GM12864 (cell line): ENCODE measurements at regions not wholly inside any gene's neighbourhood (a gene's known extent, or its start where the extent isn't known, plus 50 kb on each side); places are given as distances from the start of the nearest gene placed in this dataset.

Experiments used
- DNase-seq: peaks from one replicate; pipeline ENCODE4 v3.0.0-alpha.2; 2011; ENCODE audit warnings: low read depth
- H3K4me3 ChIP-seq: 2 replicates; pipeline ENCODE4 v1.5.1; 2011; ENCODE audit warnings: mild to moderate bottlenecking, low read depth, low read length, control low read depth
- TF ChIP-seq, protein P1 (sequence below): IDR thresholded peaks from 2 replicates; pipeline ENCODE4 v1.5.1; 2011; ENCODE audit warnings: low read depth, mild to moderate bottlenecking, moderate library complexity, low read length, control low read depth, inconsistent platforms; ENCODE audit errors: missing control alignments

- no peak overlapping the region for H3K4me3 ChIP-seq
- no peak for DNase-seq
- TF ChIP-seq, protein P1, sequence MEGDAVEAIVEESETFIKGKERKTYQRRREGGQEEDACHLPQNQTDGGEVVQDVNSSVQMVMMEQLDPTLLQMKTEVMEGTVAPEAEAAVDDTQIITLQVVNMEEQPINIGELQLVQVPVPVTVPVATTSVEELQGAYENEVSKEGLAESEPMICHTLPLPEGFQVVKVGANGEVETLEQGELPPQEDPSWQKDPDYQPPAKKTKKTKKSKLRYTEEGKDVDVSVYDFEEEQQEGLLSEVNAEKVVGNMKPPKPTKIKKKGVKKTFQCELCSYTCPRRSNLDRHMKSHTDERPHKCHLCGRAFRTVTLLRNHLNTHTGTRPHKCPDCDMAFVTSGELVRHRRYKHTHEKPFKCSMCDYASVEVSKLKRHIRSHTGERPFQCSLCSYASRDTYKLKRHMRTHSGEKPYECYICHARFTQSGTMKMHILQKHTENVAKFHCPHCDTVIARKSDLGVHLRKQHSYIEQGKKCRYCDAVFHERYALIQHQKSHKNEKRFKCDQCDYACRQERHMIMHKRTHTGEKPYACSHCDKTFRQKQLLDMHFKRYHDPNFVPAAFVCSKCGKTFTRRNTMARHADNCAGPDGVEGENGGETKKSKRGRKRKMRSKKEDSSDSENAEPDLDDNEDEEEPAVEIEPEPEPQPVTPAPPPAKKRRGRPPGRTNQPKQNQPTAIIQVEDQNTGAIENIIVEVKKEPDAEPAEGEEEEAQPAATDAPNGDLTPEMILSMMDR: no peak
Observed at GRCh38 chrX:10052906-10053625, 85.9 kb downstream of the CLDN34 start.

- TF ChIP-seq, protein P1: no peak
- DNase-seq: no peak
- H3K4me3 ChIP-seq: no peak overlapping the region
Observed at GRCh38 chrX:10054396-10054795, 87.2 kb downstream of the CLDN34 start.

GRCh38 chrX:10055430-10055829 is 88.3 kb downstream of the CLDN34 start:
- H3K4me3 ChIP-seq: no peak overlapping the region
- TF ChIP-seq, protein P1: no peak
- no peak for DNase-seq

DNA sequence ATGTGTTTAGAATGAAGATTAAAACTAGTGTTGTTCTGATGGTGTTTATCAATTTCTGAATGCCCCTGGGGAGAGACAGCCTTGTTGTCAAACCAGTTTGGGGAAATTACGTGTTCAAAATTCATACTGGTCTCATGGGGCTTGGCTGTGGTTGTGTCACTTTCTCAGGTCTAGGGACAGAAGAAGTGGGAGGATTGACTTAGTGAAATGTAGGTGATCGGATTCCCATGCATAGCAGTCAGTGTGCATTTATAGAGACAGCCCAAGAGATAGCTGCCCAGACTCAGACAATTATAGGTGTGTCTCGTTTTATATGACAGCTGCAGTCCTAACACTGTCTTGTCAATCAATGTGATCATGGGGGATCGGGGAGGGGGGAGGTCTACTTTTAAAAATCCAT is 94.4 kb upstream of the CLCN4 start:
- TF ChIP-seq, protein P1: no peak
- H3K4me3 ChIP-seq: no peak overlapping the region
- no peak for DNase-seq

DNA sequence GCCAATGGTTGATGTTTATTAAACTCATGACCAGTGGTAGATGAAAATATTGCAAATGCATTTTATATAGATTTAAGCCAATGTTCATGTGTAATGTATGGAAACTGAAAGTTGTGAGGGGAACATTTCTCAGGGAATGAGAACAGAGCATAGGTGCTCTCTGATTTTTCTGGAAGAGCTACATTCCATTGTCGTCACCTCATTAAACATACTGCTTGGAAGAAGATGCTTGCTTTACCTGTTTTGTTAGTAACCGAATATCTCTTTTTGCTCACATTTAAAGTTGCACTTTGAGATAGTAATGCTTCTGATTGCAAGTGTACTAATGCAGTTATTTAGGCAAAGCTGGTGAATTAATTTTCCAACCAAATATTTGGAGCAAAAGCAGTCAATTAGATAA is 93.8 kb upstream of the CLCN4 start:
- no peak for DNase-seq
- H3K4me3 ChIP-seq: no peak overlapping the region
- TF ChIP-seq, protein P1: no peak

DNA sequence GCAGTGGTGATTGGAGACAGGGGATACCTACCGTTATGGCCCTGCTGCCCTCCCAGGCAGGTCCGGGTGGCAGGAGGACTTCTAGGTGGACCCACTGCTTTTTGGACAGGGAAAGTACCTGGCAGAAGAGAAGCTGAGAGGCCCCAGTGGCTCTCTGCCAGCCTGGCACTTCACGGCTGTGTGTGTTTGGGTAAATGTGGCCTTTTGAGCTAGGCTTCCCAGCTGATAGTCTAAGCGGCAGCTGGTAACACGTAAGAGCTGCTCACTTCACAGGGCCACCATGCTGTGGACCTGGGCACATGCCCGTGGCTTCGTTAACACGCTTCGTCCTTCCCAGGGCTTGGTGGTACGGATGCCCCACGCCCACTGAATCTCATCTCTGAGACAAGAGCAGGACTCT is 92.0 kb upstream of the CLCN4 start:
- H3K4me3 ChIP-seq: no peak overlapping the region
- TF ChIP-seq, protein P1: no peak
- DNase-seq: no peak
